ENCODE measurements at regions not wholly inside any gene's neighbourhood (a gene's known extent, or its start where the extent isn't known, plus 50 kb on each side); places are given as distances from the start of the nearest gene placed in this dataset.
"Not testable (repeated sequence)": the region's sequence is repeated elsewhere in the genome, so short reads cannot be mapped to it uniquely, and the experiment has no call there.

- not testable (repeated sequence) for TF ChIP-seq POLR2A (IDR thresholded peaks at IDR 0.05; ENCODE audit: insufficient read depth in 1 of 2, low read depth in 2 of 2, low read length in 2 of 2); CTCF (CRISPR knock-in tag; IDR thresholded peaks at IDR 0.05); HDAC1 (CRISPR knock-in tag; IDR thresholded peaks at IDR 0.05); BRCA1 (CRISPR knock-in tag; IDR thresholded peaks at IDR 0.05); SMARCC2 (IDR thresholded peaks at IDR 0.05); NFE2 (CRISPR knock-in tag; IDR thresholded peaks at IDR 0.05); TOE1 (CRISPR knock-in tag; IDR thresholded peaks at IDR 0.05); CBFB (CRISPR knock-in tag; IDR thresholded peaks at IDR 0.05)
Measured at GRCh38 chr13:25019741-25020140, 76.2 kb upstream of the PABPC3 start.
